Gastrocnemius medialis (tissue), 4 donors: ENCODE measurements at regions not wholly inside any gene's neighbourhood (a gene's known extent, or its start where the extent isn't known, plus 50 kb on each side); places are given as distances from the start of the nearest gene placed in this dataset.

Experiments used
- CTCF ChIP-seq, 5 experiments: fragments of 450-650 bp in 3 of 5; fragments of 200-600 bp in 2 of 5; sonication (generic) in 2 of 5; IDR thresholded peaks in 4 of 5; conservative IDR thresholded peaks in 1 of 5; 1 replicate in 4 of 5; 2 replicates in 1 of 5; pipeline ENCODE4 v1.5.1; 2016 to 2019; ENCODE audit warnings: antibody characterized with exemption in 5 of 5, mild to moderate bottlenecking in 3 of 5, moderate library complexity in 3 of 5
- POLR2A ChIP-seq, 2 donors: fragments of 450-650 bp; IDR thresholded peaks; one replicate each; pipeline ENCODE4 v1.6.1; 2017; ENCODE audit warnings: antibody characterized with exemption in 2 of 2, mild to moderate bottlenecking in 2 of 2, moderate library complexity in 2 of 2

GRCh38 chr7:94154182-94154581 is 150.0 kb upstream of the BET1 start:
- TF ChIP-seq POLR2A (IDR thresholded peaks at IDR 0.05), result no peak
- no peak for TF ChIP-seq CTCF (IDR thresholded peaks at IDR 0.05 in 4 of 5, conservative IDR thresholded peaks at IDR 0.05 in 1 of 5)
